DMS114 treated with DMSO at 0.1 percent for 48 hours (cell line): ENCODE measurements at regions not wholly inside any gene's neighbourhood (a gene's known extent, or its start where the extent isn't known, plus 50 kb on each side); places are given as distances from the start of the nearest gene placed in this dataset.
A peak's percentile ranks its signal among the peaks of the same experiment; 100 is the strongest.

ENCODE experiments used
- DNase-seq: peaks from one replicate; lab custom pipeline; 2025; ENCODE audit not compliant: unreplicated experiment; lab: John Stamatoyannopoulos, UW

- no peak for DNase-seq
Measured at GRCh38 chr10:84770824-84771223, 442.4 kb downstream of the CCSER2 start.

GRCh38 chr10:84783386-84783785, 455.0 kb downstream of the CCSER2 start:
- peak; percentile 16 for DNase-seq

- no peak for DNase-seq
Measured at GRCh38 chr10:84783909-84784308, 455.5 kb downstream of the CCSER2 start.

- DNase-seq, result no peak
Measured at GRCh38 chr10:84784749-84785148, 456.4 kb downstream of the CCSER2 start.

- no peak for DNase-seq
Measured at GRCh38 chr10:84789026-84789425, 460.6 kb downstream of the CCSER2 start.

GRCh38 chr10:84798312-84798711, 469.9 kb downstream of the CCSER2 start:
- DNase-seq, result no peak

GRCh38 chr10:84801156-84801555, 472.8 kb downstream of the CCSER2 start:
- DNase-seq, result no peak

- no peak for DNase-seq
Measured at GRCh38 chr10:84801916-84802315, 473.5 kb downstream of the CCSER2 start.

GRCh38 chr10:84805149-84805548, 476.8 kb downstream of the CCSER2 start:
- DNase-seq, result no peak

GRCh38 chr10:84811113-84811512, 482.7 kb downstream of the CCSER2 start:
- DNase-seq, result no peak

GRCh38 chr10:84818961-84819360, 490.6 kb downstream of the CCSER2 start:
- no peak for DNase-seq

GRCh38 chr10:84820120-84820519, 491.7 kb downstream of the CCSER2 start:
- DNase-seq, result peak; percentile 11

GRCh38 chr10:84820596-84820995, 492.2 kb downstream of the CCSER2 start:
- DNase-seq, result no peak

GRCh38 chr10:84822931-84823630, 494.7 kb downstream of the CCSER2 start:
- DNase-seq, result no peak

- no peak for DNase-seq
Measured at GRCh38 chr10:84824525-84824924, 496.1 kb downstream of the CCSER2 start.

GRCh38 chr10:84825330-84825729, 496.9 kb downstream of the CCSER2 start:
- no peak for DNase-seq

GRCh38 chr10:84826704-84827103, 498.3 kb downstream of the CCSER2 start:
- DNase-seq, result no peak

GRCh38 chr10:84829131-84829530, 500.7 kb downstream of the CCSER2 start:
- no peak for DNase-seq

- DNase-seq, result no peak
Measured at GRCh38 chr10:84837041-84837812, 508.8 kb downstream of the CCSER2 start.

- no peak for DNase-seq
Measured at GRCh38 chr10:84837877-84838276, 509.5 kb downstream of the CCSER2 start.

- no peak for DNase-seq
Measured at GRCh38 chr10:84838851-84839250, 510.5 kb downstream of the CCSER2 start.

- DNase-seq, result no peak
Measured at GRCh38 chr10:84842593-84842992, 514.2 kb downstream of the CCSER2 start.

- DNase-seq, result no peak
Measured at GRCh38 chr10:84844461-84844860, 516.1 kb downstream of the CCSER2 start.
